ENCODE measurements at regions not wholly inside any gene's neighbourhood (a gene's known extent, or its start where the extent isn't known, plus 50 kb on each side); places are given as distances from the start of the nearest gene placed in this dataset.

DNA sequence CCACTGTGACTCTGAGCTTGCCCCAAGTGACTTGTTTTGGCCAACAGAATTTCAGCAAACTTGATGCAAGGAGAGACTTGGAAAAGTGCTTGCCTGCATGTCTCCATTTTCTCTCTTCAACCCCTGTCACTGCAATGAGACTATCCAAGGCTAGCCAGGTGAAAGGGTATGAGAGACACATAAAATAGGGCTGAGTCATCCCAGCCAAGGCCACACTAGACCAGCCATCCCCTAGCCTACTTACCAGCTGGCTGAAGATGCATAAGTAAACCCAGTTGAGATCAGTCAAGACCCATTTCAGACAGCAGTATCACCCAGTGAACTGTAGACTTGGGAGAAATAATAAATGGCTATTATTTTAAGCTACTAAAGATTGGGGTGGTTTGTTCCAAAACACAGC lies 52.9 kb upstream of the VLDLR start:
- H3K27me3 ChIP-seq (replicated peaks in 1 of 2; ENCODE audit: control insufficient read depth in 2 of 2, insufficient read depth in 2 of 2, low read length in 1 of 2) = no peaks in the 10 kb centered on the region
- no peaks in the 10 kb centered on the region for H3K9me3 ChIP-seq (replicated peaks; ENCODE audit: control insufficient read depth, insufficient read depth, low read length)
- in situ Hi-C loops (cut with MboI) = no loop called here
- H2AFZ ChIP-seq (ENCODE audit: control insufficient read depth, low read depth, low read length) = no peak overlapping the region
- DNase-seq (ENCODE audit: low read depth, low spot score) = no peak
- CTCF ChIA-PET = interaction anchor here (0.6 to 1.2 kb wide), 3 partner anchors 157 to 437 kb away, joined by 3 read pairs; no protein-coding TSS in a partner anchor
- no TSS peak for BruUV-seq (replicated peaks)
- intact Hi-C loops (cut with micrococcal nuclease; ENCODE audit: unreplicated experiment) = no loop called here
- RAD21 ChIA-PET (ENCODE audit: unreplicated experiment) = no interaction called here
- ATAC-seq = no peak
- no peak overlapping the region for H3K4me2 ChIP-seq (ENCODE audit: control insufficient read depth, insufficient read depth)
- no peaks in the 10 kb centered on the region for H3K36me3 ChIP-seq (ENCODE audit: control insufficient read depth in 2 of 2, insufficient read depth in 2 of 2, low read length in 1 of 2)
- SMC1A ChIA-PET (ENCODE audit: uncharacterized antibody, unreplicated experiment) = no interaction called here
- POLR2A ChIA-PET = no interaction called here
- no peak overlapping the region for H3K4me3 ChIP-seq
- H3K27ac ChIP-seq (ENCODE audit: control insufficient read depth, insufficient read depth) = no peak overlapping the region
- H3K9ac ChIP-seq (ENCODE audit: control insufficient read depth, insufficient read depth, low read length) = no peak overlapping the region
- no peaks in the 10 kb centered on the region for H4K20me1 ChIP-seq (ENCODE audit: control insufficient read depth, insufficient read depth)
- no peaks in the 10 kb centered on the region for H3K79me2 ChIP-seq (ENCODE audit: control insufficient read depth, insufficient read depth, low read length)
- FAIRE-seq = no peak
- H3K4me1 ChIP-seq (ENCODE audit: control insufficient read depth, insufficient read depth, low read length) = no peaks in the 10 kb centered on the region
- TF ChIP-seq FOXM1 (IDR thresholded peaks at IDR 0.05; ENCODE audit: low read depth, low read length) (no peak), NRF1 (conservative IDR thresholded peaks at IDR 0.05; ENCODE audit: low read depth, low read length) (no peak), JUNB (IDR thresholded peaks at IDR 0.05) (no peak), POLR2A (IDR thresholded peaks at IDR 0.05; ENCODE audit: low read depth, low read length) (no peak)
- TF ChIP-seq, protein P1, sequence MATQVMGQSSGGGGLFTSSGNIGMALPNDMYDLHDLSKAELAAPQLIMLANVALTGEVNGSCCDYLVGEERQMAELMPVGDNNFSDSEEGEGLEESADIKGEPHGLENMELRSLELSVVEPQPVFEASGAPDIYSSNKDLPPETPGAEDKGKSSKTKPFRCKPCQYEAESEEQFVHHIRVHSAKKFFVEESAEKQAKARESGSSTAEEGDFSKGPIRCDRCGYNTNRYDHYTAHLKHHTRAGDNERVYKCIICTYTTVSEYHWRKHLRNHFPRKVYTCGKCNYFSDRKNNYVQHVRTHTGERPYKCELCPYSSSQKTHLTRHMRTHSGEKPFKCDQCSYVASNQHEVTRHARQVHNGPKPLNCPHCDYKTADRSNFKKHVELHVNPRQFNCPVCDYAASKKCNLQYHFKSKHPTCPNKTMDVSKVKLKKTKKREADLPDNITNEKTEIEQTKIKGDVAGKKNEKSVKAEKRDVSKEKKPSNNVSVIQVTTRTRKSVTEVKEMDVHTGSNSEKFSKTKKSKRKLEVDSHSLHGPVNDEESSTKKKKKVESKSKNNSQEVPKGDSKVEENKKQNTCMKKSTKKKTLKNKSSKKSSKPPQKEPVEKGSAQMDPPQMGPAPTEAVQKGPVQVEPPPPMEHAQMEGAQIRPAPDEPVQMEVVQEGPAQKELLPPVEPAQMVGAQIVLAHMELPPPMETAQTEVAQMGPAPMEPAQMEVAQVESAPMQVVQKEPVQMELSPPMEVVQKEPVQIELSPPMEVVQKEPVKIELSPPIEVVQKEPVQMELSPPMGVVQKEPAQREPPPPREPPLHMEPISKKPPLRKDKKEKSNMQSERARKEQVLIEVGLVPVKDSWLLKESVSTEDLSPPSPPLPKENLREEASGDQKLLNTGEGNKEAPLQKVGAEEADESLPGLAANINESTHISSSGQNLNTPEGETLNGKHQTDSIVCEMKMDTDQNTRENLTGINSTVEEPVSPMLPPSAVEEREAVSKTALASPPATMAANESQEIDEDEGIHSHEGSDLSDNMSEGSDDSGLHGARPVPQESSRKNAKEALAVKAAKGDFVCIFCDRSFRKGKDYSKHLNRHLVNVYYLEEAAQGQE (IDR thresholded peaks at IDR 0.05; ENCODE audit: low read depth, low read length) = no peak
- TF ChIP-seq, protein P2, sequence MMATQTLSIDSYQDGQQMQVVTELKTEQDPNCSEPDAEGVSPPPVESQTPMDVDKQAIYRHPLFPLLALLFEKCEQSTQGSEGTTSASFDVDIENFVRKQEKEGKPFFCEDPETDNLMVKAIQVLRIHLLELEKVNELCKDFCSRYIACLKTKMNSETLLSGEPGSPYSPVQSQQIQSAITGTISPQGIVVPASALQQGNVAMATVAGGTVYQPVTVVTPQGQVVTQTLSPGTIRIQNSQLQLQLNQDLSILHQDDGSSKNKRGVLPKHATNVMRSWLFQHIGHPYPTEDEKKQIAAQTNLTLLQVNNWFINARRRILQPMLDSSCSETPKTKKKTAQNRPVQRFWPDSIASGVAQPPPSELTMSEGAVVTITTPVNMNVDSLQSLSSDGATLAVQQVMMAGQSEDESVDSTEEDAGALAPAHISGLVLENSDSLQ (IDR thresholded peaks at IDR 0.05) = no peak
